Esophagus muscularis mucosa (tissue), 4 donors: ENCODE measurements at regions not wholly inside any gene's neighbourhood (a gene's known extent, or its start where the extent isn't known, plus 50 kb on each side); places are given as distances from the start of the nearest gene placed in this dataset.

Experiments
- DNase-seq: peaks from one replicate; pipeline ENCODE4 v3.0.0-alpha.2; 2017; ENCODE audit errors: extremely low spot score
- H3K27ac ChIP-seq, 4 donors: fragments of 200-600 bp; sonication (generic); replicated peaks in 1 of 4; 1 replicate in 3 of 4; 2 replicates in 1 of 4; pipeline ENCODE4 v1.5.1; 2016 to 2019; ENCODE audit warnings: mild to moderate bottlenecking in 1 of 4
- H3K27me3 ChIP-seq, 4 donors: fragments of 200-600 bp; sonication (generic); one replicate each; pipeline versions ENCODE4 v1.5.1 to v1.6.0; 2016 to 2019
- H3K36me3 ChIP-seq, 4 donors: fragments of 200-600 bp; sonication (generic); one replicate each; pipeline ENCODE4 v1.5.1; 2016 to 2019
- H3K4me1 ChIP-seq, 4 donors: fragments of 200-600 bp; sonication (generic); one replicate each; pipeline ENCODE4 v1.5.1; 2016 to 2019
- H3K4me3 ChIP-seq, 4 donors: fragments of 200-600 bp; sonication (generic); 1 replicate in 2 of 4; 2 replicates in 2 of 4; pipeline ENCODE4 v1.5.1; 2016 to 2019; ENCODE audit warnings: mild to moderate bottlenecking in 4 of 4, moderate library complexity in 1 of 4
- H3K9me3 ChIP-seq, 4 donors: fragments of 200-600 bp; sonication (generic); 1 replicate in 3 of 4; 2 replicates in 1 of 4; pipeline ENCODE4 v1.5.1; 2016 to 2019
- CTCF ChIP-seq, 3 experiments: fragments of 200-600 bp in 2 of 3; fragments of 450-650 bp in 1 of 3; sonication (generic) in 2 of 3; IDR thresholded peaks; one replicate each; pipeline ENCODE4 v1.5.1; 2017 to 2019; ENCODE audit warnings: antibody characterized with exemption in 3 of 3, mild to moderate bottlenecking in 2 of 3, moderate library complexity in 1 of 3
- EP300 ChIP-seq: sonication (generic); formaldehyde crosslinking; IDR thresholded peaks from one replicate; pipeline ENCODE4 v1.6.1; 2017; ENCODE audit warnings: antibody characterized with exemption
- POLR2A ChIP-seq: fragments of 450-650 bp; IDR thresholded peaks from one replicate; pipeline ENCODE4 v1.6.1; 2017; ENCODE audit warnings: antibody characterized with exemption, moderate library complexity, mild to moderate bottlenecking, low read depth
- POLR2AphosphoS5 ChIP-seq, 2 donors: sonication (generic); formaldehyde crosslinking; IDR thresholded peaks; one replicate each; pipeline ENCODE4 v1.6.1; 2017; ENCODE audit warnings: antibody characterized with exemption in 2 of 2
- whole genome bisulfite sequencing: methylation state at CpG from one replicate; pipeline ENCODE4 v1.1.5; 2018; 5-methylcytosine and 5-hydroxymethylcytosine counted together
- intact Hi-C: fragments of 100-400 bp; cut with DNase I; formaldehyde crosslinking; loops from one replicate; pipeline ENCODE4 v1.15.1; 2023

GRCh38 chr13:90396266-90396665 is 951.2 kb upstream of the MIR17HG start:
- Histone ChIP-seq H3K36me3 (no peaks in the 10 kb centered on the region), H3K9me3 (peaks cover 0 to 13% (median 7%) of the 10 kb centered on the region in 4 donors), H3K4me3 (no peak overlapping the region), H3K27ac (no peak overlapping the region), H3K4me1 (no peaks in the 10 kb centered on the region), H3K27me3 (no peaks in the 10 kb centered on the region)
- TF ChIP-seq POLR2AphosphoS5 (IDR thresholded peaks at IDR 0.05) (no peak), POLR2A (no peak), CTCF (IDR thresholded peaks at IDR 0.05) (no peak), EP300 (no peak)
- DNase-seq: no peak
- intact Hi-C loops: no loop called here

GRCh38 chr13:90397503-90397902 is 950.0 kb upstream of the MIR17HG start:
- H3K4me3 ChIP-seq: no peak overlapping the region
- peaks cover 0 to 13% (median 7%) of the 10 kb centered on the region in 4 donors for H3K9me3 ChIP-seq
- 93% methylated on average over 4 of the region's 4 CpGs for WGBS
- no peak for DNase-seq
- H3K27me3 ChIP-seq: no peaks in the 10 kb centered on the region
- H3K36me3 ChIP-seq: no peaks in the 10 kb centered on the region
- intact Hi-C loops: no loop called here
- no peaks in the 10 kb centered on the region for H3K4me1 ChIP-seq
- no peak overlapping the region for H3K27ac ChIP-seq
- TF ChIP-seq POLR2AphosphoS5 (IDR thresholded peaks at IDR 0.05): no peak
- TF ChIP-seq EP300: no peak
- TF ChIP-seq CTCF (IDR thresholded peaks at IDR 0.05): no peak
- TF ChIP-seq POLR2A: no peak

- intact Hi-C loops: no loop called here
Measured at GRCh38 chr13:90400372-90400771, 947.1 kb upstream of the MIR17HG start.

GRCh38 chr13:90401150-90401549 is 946.3 kb upstream of the MIR17HG start:
- Histone ChIP-seq H3K4me3 (no peak overlapping the region), H3K27me3 (no peaks in the 10 kb centered on the region), H3K9me3 (peaks cover 0 to 13% (median 7%) of the 10 kb centered on the region in 4 donors), H3K36me3 (no peaks in the 10 kb centered on the region), H3K27ac (no peak overlapping the region), H3K4me1 (no peaks in the 10 kb centered on the region)
- DNase-seq: no peak
- no peak for TF ChIP-seq POLR2AphosphoS5 (IDR thresholded peaks at IDR 0.05)
- no peak for TF ChIP-seq CTCF (IDR thresholded peaks at IDR 0.05)
- TF ChIP-seq EP300: no peak
- no peak for TF ChIP-seq POLR2A
- intact Hi-C loops: no loop called here

More at GRCh38 chr13:90400372-90400771, 947.1 kb upstream of the MIR17HG start:
- peaks cover 0 to 13% (median 7%) of the 10 kb centered on the region in 4 donors for H3K9me3 ChIP-seq
- no peaks in the 10 kb centered on the region for H3K36me3 ChIP-seq
- H3K4me3 ChIP-seq: no peak overlapping the region
- no peaks in the 10 kb centered on the region for H3K27me3 ChIP-seq
- no peak for TF ChIP-seq CTCF (IDR thresholded peaks at IDR 0.05)
- no peaks in the 10 kb centered on the region for H3K4me1 ChIP-seq
- no peak overlapping the region for H3K27ac ChIP-seq
- no peak for DNase-seq

- Histone ChIP-seq H3K27ac (no peak overlapping the region), H3K4me1 (no peaks in the 10 kb centered on the region), H3K4me3 (no peak overlapping the region), H3K36me3 (no peaks in the 10 kb centered on the region), H3K9me3 (peaks cover 0 to 13% (median 7%) of the 10 kb centered on the region in 4 donors), H3K27me3 (no peaks in the 10 kb centered on the region)
- no peak for TF ChIP-seq EP300
- TF ChIP-seq POLR2AphosphoS5 (IDR thresholded peaks at IDR 0.05): no peak
- no peak for TF ChIP-seq POLR2A
- TF ChIP-seq CTCF (IDR thresholded peaks at IDR 0.05): no peak
- intact Hi-C loops: no loop called here
- DNase-seq: no peak
- 82% methylated on average over 1 of the region's 1 CpG for WGBS
Measured at GRCh38 chr13:90402102-90402501, 945.4 kb upstream of the MIR17HG start.
